GM12874 (cell line): ENCODE measurements at regions not wholly inside any gene's neighbourhood (a gene's known extent, or its start where the extent isn't known, plus 50 kb on each side); places are given as distances from the start of the nearest gene placed in this dataset.

ENCODE experiments used
- TF ChIP-seq, protein P1 (sequence below): IDR thresholded peaks from 2 replicates; pipeline ENCODE4 v1.5.1; 2011; ENCODE audit warnings: low read depth, mild to moderate bottlenecking, control low read depth, low read length, moderate library complexity; ENCODE audit not compliant: insufficient read depth

DNA sequence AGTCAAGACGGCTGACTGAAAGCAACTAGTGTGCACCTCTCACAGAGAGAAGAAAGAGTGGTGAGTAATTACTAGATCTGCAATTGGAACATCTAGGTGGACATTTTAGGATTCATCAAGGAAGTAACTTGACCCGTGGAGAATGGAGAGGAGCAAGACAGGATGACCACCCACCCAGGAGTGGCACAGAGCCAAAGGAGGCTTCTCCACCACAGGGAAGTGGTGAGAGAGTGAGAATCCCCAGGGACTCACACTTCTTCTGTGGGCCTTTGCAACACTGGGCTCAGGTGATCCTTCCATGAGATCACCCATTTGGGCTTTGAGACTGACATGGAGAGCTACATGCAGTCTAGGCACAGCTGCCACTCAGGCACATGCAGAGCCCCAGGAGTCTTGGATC lies 132.8 kb upstream of the GALNT5 start:
- TF ChIP-seq, protein P1, sequence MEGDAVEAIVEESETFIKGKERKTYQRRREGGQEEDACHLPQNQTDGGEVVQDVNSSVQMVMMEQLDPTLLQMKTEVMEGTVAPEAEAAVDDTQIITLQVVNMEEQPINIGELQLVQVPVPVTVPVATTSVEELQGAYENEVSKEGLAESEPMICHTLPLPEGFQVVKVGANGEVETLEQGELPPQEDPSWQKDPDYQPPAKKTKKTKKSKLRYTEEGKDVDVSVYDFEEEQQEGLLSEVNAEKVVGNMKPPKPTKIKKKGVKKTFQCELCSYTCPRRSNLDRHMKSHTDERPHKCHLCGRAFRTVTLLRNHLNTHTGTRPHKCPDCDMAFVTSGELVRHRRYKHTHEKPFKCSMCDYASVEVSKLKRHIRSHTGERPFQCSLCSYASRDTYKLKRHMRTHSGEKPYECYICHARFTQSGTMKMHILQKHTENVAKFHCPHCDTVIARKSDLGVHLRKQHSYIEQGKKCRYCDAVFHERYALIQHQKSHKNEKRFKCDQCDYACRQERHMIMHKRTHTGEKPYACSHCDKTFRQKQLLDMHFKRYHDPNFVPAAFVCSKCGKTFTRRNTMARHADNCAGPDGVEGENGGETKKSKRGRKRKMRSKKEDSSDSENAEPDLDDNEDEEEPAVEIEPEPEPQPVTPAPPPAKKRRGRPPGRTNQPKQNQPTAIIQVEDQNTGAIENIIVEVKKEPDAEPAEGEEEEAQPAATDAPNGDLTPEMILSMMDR = no peak

DNA sequence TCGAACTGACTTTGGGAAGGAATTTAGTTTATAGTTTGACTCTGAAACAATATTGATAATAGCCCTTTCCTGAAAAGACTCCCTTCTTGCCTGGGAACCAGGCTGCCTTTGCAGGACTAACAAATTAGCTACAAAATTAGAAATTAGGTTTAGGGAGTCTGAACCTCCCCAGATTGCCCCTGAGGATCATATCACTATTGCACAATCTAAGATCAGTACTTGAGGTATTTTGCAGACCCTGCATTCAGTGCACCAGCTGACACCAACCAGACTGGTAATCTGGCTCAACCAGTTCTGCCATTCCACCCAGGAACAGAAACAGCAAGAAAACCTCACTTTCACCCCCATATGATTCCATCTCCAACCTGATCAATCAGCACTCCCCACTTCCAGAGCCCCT lies 131.8 kb upstream of the GALNT5 start:
- TF ChIP-seq, protein P1 = no peak

DNA sequence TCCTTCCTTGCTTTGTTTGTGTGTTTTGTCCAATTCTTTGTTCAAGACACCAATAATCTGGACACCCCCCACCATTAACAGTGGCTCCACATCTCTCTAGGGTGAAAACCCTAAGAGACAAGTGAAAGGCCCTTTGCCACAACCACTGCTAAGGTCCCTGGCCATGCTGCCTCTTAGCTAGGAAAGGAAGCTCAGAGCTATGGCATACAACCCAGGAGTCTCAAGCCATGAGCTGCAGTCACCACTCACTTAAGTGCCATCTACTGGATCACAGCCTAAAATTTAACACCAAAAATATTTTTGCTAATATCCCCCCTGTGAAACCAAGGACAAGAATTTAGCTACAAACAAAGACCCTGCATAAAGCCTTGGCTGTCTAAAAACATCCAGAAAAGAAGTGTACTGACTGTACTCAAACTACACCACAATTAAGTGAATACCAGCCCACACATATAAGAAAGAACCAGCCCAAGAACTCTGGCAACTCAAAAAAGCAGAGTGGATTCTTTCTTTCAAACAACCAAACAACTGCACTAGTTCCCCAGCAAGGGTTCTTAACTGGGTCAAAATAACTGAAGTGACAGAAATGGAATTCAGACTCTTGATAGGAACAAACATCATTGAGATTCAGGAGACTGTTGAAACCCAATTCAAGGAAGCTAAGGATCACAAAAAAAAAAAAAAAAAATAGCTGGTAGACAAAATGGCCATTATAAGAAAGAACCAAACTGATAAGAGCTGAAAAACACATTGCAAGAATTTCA lies 130.1 kb upstream of the GALNT5 start:
- TF ChIP-seq, protein P1 = no peak

DNA sequence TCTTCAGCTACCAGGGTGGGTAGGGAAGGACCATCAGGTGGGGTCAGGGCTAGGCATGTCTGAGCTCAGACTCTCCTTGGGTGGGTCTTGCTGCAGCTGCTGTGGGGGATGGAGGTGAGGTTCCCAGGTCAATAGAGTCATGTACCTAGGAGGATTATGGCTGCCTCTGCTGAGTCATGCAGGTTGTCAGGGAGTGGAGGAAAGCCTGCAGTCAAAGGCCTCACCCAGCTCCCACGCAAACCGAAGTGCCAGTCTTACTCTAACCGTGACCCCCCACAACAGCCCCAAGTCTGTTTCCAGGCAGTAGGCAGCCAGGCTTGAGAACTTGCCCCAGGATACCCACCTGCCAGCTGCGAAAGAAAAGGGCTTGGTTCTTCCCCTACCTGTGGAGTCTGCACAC lies 113.6 kb upstream of the GALNT5 start:
- TF ChIP-seq, protein P1 = no peak

DNA sequence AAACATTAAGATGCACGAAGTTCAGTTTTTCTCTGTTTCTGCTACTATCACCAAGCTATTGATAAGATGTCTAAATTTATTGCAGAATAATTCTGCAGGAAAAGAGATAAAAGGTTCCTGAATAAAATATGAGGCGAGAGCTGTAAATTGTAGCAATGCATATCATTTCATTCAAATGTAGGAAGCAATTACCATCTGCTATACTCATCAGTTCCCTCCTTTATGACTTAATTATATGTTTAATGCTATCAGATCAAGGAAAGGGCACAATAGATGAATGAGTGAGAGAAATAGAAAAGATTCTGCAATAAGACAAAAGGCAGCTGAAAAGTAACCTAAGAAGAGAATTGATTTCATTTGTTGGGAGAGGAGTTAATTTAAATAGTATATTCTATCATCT lies 108.2 kb upstream of the GALNT5 start:
- TF ChIP-seq, protein P1 = no peak

DNA sequence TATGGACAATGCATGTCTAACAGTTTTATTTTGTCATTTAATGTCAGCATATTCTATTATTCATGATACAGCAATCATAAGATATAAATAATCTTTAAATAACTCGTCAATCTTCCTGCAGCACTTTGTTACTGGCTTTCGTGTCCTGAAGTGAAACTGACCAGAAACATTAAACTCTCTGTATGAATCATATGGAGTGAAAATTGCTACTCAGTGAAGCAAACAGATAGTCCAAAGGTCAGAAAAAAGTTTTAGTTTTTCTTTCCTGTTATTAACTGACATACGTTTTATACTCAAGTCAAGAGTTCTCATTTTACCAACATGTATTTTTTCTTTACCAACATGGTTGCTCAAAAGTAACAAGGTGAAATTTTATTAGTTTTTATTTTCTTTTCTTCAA lies 106.8 kb upstream of the GALNT5 start:
- TF ChIP-seq, protein P1 = no peak

DNA sequence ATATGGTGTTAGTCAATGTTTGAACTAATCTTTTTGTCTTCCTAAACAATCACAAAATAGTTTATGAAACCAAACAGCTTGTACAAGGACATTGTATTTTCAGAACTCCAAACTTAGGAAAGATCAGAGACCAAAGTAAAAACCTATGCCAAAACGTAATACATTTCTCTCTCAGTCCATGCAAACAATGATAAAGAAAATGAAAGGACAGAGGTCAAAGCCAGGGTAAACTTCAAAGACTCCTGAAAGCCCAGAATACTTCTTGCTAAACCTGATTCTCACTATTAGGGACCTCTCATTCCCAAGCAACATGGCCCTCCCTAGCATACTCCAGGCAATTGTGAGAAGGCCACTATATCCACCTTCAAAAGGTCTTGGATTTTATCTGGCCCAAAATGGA lies 105.1 kb upstream of the GALNT5 start:
- TF ChIP-seq, protein P1 = no peak

DNA sequence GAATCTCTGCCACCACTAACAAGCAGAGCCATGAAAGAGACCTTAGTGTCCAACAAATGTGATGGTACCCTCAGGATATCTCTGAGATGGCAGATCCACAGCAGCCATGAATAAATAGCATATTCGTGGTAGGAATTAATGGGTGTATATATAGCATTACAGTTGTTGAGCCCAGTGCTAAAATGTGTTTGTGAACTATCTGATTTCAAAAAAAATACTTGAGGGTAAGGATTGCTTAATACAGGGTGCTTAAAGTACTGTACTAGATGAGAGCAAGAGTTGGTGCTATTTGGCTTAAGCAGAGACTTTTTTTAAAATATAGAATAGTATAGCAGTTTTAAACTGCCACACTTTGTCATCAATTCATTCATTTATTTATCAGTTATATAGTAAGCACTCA lies 101.5 kb upstream of the GALNT5 start:
- TF ChIP-seq, protein P1 = no peak
